NCI-H510A (cell line): ENCODE measurements at regions not wholly inside any gene's neighbourhood (a gene's known extent, or its start where the extent isn't known, plus 50 kb on each side); places are given as distances from the start of the nearest gene placed in this dataset.
A peak's percentile ranks its signal among the peaks of the same experiment; 100 is the strongest.

Source experiments
- DNase-seq: peaks from one replicate; lab custom pipeline; 2025; lab: John Stamatoyannopoulos, UW

- no peak for DNase-seq
Measured at GRCh38 chr2:217195658-217196446, 336.0 kb upstream of the TNP1 start.

GRCh38 chr2:217195016-217195415, 335.2 kb upstream of the TNP1 start:
- no peak for DNase-seq

- no peak for DNase-seq
Measured at GRCh38 chr2:217193431-217194340, 333.8 kb upstream of the TNP1 start.

GRCh38 chr2:217192366-217192765, 332.5 kb upstream of the TNP1 start:
- DNase-seq, result no peak

- DNase-seq, result no peak
Measured at GRCh38 chr2:217189747-217190146, 329.9 kb upstream of the TNP1 start.

- no peak for DNase-seq
Measured at GRCh38 chr2:217189131-217189530, 329.3 kb upstream of the TNP1 start.

- no peak for DNase-seq
Measured at GRCh38 chr2:217186668-217187159, 326.9 kb upstream of the TNP1 start.

GRCh38 chr2:217186152-217186551, 326.3 kb upstream of the TNP1 start:
- no peak for DNase-seq

- DNase-seq, result no peak
Measured at GRCh38 chr2:217185265-217185995, 325.6 kb upstream of the TNP1 start.

GRCh38 chr2:217184242-217184641, 324.4 kb upstream of the TNP1 start:
- no peak for DNase-seq

- DNase-seq, result no peak
Measured at GRCh38 chr2:217183471-217183870, 323.6 kb upstream of the TNP1 start.

- no peak for DNase-seq
Measured at GRCh38 chr2:217182926-217183325, 323.1 kb upstream of the TNP1 start.

- DNase-seq, result no peak
Measured at GRCh38 chr2:217181512-217181911, 321.6 kb upstream of the TNP1 start.

GRCh38 chr2:217179854-217180253, 320.0 kb upstream of the TNP1 start:
- DNase-seq, result no peak

- DNase-seq, result no peak
Measured at GRCh38 chr2:217178341-217178740, 318.5 kb upstream of the TNP1 start.

- no peak for DNase-seq
Measured at GRCh38 chr2:217177720-217178119, 317.9 kb upstream of the TNP1 start.

- DNase-seq, result no peak
Measured at GRCh38 chr2:217171874-217172273, 312.0 kb upstream of the TNP1 start.

GRCh38 chr2:217168496-217168895, 308.6 kb upstream of the TNP1 start:
- DNase-seq, result no peak

- no peak for DNase-seq
Measured at GRCh38 chr2:217167531-217167930, 307.7 kb upstream of the TNP1 start.

- peak; percentile 2 for DNase-seq
Measured at GRCh38 chr2:217166241-217166850, 306.5 kb upstream of the TNP1 start.

- no peak for DNase-seq
Measured at GRCh38 chr2:217165547-217165946, 305.7 kb upstream of the TNP1 start.

- DNase-seq, result no peak
Measured at GRCh38 chr2:217163987-217164386, 304.1 kb upstream of the TNP1 start.
